RPMI7951 (cell line): ENCODE measurements at regions not wholly inside any gene's neighbourhood (a gene's known extent, or its start where the extent isn't known, plus 50 kb on each side); places are given as distances from the start of the nearest gene placed in this dataset.

ENCODE experiments used
- DNase-seq: peaks from one replicate; pipeline ENCODE4 v3.0.0-alpha.2; 2012; ENCODE audit warnings: low read depth

DNA sequence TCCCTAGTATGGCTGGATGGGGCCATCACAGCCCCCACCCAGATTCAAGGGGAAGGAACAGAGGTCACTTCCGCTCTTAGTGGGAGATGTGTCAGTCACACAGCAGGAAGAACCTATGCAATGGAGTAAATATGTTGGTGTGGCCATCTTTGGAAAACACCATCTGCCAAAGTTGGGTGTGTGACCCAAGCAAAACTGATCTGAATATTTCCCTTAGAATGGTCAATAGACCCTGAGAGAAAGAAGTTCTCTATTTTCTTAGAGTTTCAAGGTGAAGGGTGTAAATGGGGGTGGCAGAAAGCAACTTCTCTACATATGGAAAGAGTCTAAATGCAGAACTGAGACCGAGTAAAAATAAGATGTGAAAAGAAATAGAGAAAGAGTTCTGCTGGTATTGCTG, 212.7 kb downstream of the ESM1 start:
- no peak for DNase-seq

DNA sequence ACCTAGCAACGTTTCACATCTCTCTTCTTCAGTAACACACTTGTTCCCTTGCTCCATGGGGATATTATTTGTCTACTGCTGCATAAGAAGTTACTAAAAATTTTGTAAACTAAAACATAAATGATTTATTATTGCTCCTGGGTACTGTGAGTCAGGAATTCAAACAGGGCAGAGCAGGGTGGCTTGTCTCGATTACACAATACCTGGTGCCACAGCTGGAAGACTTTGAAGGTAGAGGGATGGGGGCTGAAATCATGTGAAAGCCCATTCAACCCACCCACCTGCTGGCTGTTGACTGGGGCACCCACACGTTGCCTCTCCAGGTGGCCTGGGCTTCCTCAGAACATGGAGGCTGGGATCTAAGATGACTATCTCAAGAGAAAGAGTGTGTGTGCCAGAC, 213.2 kb downstream of the ESM1 start:
- no peak for DNase-seq

DNA sequence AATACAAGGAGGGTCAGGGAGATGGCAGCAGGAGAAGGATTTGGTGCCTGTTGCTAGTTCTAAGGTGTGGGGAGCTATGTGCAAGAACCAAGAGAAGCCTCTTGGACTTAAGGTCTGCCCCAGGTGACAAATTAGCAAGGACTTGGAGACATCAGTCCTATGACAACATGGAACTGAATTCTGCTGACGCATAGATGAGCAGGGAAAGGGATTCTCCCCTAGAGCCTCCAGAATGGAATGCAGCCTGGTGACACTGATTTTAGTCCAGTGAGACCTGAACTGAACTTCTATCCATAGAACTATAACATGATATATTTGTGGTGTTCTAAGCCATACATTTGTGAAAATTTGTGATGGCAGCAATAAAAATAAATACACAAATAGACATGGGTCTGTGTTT, 215.6 kb downstream of the ESM1 start:
- DNase-seq: no peak

DNA sequence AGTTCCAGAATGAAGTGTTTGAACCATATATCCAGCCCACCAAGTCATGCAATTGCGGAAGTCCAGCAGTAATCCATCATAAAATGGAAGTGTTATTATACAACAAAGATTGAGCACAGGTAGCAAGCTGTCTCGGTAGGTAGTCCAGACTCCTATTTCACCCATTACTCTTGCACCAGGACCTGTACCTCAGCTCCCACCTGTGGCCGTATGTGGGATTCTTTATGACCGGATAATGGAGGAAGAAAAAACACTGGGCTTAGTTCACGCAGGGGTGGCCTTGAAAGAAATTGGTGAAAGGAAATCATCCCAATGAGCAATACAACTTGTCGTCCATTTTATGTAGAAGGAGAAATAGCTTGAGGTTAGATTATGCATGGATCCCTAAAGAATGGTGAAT, 216.3 kb downstream of the ESM1 start:
- no peak for DNase-seq

DNA sequence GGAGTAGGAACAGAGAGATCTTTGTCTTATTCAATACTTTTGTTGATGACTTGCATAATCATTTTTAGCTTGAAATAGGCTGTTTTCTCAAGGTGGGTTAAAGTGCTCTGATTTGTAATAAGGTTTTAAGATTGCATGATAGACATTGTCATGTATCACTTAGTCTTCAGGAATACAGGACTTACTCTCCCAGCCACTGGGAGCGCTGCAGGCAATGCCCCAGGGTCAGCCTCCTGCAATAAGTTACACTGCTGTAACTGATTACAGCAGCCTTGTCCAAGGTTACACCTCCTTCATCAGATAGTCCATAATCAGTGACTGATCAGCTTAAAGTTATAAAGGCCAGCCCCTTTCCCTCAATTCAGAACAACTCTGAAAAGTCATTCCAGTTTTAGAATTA, 218.6 kb downstream of the ESM1 start:
- DNase-seq: no peak

DNA sequence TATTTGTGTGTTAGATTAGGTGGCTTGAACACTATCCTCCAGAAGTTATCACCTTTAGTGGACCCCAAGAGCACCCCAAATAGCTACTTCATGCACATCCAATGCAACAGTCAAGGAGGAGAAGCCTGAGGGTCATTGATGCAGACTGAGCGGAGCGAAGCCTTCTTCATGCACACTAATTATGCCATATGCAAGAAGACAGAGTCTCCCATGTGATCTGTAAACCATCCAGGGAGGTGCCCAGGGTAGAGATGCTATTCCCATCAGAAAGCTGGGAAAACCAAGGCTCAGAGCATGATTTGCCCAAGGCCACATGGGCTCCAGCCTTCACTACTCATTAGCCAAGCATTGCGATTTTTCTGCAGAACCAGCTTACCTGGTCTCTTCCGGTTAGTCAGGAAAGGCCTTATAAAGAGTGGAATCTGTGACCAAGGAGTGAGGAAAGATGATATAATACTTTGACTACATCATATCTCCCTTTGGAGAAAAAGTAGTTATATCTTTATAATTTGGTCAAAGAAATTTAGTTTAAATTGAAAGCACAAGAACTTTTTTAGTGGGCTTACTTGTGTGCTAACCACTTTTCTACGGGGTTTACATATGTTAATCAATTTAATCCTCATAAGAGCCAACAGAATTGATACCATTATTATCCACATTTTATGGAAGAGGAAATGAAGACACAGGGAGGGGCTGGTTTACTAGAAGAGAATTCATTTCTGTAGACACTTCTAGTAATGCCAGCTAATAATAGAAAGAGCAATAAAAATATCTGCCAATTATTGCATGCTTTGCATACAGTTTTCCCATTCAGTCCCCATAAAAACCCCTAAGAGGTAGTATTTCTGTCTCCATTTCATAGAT, 220.0 kb downstream of the ESM1 start:
- DNase-seq: no peak

DNA sequence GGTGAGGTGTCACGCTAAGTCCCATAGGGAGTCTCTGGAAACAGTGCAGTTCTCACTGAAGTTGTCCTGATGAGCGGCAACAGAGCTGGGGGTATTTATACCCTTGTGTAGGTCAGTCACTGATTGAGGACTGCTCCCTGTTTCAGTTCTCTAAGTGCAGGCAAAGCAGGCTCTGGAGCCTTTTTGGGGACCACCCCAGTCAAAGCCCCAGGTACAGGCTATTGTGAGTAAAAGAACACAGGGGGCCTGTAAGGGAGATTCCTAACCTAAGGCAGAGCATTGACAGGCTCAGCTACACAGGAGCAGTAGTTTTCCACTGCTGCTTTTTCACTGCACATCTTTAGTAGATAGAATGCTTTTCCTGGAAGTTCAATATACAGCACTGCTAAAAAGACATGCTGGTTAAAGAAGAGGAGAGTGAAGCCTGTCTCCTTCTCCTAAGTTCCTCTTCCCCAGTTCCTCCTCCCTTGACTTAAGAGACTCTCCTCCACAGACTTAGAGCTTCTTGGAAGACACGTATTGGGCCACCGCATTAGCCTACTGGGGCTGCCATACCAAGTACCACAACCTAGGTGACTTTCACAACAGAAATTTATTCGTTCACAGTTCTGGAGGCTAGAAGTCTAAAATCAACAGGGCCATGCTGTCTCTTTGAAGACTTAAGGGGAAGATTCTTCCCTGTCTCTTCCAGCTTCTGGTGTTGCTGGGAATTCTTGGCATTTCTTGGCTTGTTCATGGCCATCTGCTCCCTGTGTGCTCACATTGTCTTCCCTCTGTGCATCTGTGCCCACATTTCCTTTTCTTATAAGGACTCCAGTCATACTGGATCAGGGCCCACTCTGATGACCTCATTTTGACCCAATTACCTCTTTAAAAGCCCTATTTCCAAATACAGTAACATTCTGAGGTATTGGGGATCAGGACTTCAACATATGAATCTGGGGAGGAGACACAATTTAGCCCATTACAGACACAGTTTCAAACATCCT, 221.0 kb downstream of the ESM1 start:
- DNase-seq: peak; percentile 40

DNA sequence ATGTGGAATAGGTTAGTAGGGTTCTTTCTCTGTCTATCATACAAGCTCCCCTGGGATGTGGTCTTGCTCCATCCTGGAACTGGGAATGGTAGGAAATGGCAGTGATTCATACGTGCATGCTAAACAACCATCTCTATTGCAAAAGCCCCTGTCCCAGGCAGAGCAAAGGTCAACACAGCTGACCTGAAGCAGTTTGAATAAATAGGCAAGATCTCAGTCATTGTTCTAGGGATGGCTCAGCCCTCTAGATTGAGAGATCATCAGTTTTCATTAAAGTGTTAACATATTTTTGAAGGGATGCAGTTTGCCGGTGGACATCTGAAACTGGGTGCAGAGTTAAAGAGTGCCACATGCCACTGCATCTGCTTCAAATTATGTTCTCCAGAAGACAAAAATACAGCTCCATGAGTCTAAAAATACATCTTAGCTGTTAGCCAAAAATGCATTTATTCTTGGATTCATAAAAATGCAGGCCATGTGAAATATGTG, 224.1 kb downstream of the ESM1 start:
- peak; percentile 82 for DNase-seq

DNA sequence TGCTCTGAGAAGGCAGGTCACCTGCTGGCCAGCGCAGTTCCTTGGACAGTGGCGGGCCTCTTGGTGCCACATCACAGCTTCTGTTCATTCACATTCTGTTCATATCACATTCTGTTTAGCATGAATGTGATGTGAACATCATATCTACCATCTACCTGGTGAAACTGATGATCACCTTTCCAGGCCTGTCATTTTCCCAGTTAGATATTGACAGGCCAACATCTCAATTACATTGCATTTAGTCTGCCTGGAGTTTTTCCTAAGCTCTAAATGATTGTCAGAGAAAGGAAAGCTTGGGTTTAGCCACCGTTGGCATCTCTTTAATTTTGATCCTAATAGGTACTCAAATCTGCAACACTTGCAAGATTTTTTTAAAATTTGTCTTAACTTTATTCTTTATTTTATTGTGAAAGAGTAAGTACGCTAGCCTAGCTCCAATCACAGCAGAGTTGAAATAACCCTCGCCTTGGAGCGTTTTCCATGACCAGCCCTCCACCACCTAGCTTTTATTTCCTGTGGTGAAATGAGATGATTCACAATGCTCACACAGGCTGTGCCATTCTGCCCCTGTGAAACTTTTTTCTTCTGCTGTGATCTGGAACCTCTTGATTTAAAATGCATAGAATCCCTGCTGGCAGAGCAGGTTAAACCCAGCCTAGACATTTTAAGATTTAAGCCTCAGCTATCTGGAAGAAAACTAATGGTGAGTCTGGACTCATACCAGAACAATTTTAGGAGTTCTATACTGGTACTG, 225.0 kb downstream of the ESM1 start:
- peak; percentile 69 for DNase-seq

DNA sequence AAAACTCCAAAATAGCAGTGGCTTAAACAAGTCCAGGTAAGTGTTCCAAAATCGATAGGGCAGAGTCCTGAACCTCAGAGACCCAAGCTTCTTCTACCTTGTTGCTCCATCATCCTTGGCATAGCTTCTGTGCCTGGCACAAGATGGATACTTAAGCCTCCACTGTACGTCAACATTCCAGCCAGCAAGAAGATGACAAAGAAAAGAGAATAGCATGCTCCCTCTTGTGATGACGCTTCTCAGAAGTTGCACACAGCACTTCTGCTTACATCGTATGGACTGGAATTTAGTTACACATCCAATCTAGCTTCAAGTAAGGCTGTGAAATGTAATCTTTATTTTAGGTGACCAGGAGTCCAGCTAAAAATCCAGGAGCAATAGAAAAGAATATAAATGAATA, 227.4 kb downstream of the ESM1 start:
- peak; percentile 15 for DNase-seq

DNA sequence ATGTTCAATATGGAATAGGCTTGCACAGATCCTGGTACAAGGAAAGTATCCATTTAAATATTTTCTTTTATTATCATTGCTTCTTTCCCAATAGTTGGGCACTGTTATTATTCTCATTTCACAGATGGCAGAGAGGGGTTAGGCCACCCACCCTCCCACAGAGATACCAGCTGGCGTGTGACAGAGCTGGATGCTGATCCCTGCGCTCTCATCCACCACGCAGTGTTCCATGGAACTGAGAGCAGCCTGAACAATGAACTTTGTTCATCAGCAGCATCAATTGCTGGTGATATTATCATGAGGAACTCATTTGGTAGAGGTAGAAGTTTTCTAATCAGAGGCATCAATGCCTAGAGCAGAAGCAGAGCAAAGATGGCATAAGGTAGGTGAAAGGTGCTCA, 227.9 kb downstream of the ESM1 start:
- DNase-seq: no peak

DNA sequence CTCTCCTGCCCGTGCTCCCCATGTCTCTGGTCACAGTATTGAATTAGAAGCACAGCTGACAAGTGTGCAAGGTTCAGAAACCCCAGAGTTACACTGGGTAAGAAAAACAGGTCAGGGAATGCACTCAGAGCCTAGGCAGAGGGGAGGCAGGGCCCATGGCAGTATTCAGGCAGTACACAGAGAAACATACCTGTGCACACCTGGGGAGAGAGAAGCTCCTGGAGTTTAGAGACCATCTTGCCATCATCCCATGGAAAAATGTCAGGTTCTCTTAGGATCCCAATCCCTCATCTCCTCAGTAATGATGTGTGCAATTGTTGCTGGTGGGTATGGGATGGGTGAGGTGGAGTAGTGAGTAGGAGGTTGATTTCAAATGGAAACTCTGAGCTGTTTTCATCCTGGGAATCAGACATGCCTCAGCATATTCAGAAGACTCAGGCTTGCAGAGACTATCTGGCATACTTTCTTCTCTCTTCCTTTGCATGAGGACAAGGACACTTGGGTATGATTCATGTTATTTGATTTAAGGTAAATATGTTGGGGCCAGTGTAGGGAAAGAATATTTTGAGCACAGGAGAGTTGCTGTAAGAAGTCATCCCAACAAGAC, 228.5 kb downstream of the ESM1 start:
- DNase-seq: no peak

DNA sequence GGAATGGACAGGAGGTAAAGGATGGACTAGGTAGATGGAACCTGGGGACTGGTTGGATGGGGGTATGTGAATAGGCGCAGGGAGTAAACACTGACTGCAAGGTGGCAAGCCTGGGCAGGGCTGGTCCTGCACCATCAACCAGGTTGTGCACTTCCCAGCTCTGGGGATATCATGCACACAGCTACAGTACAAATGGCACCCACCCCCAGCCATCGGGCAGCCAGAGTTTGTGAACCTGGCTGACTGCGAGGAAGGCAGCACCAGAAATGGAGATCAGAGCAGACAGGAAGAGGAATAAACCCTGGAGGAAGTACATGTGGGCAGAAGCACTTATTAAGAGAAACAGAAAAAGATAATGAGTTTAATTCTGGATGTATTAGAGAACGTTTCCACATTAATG, 229.1 kb downstream of the ESM1 start:
- no peak for DNase-seq

DNA sequence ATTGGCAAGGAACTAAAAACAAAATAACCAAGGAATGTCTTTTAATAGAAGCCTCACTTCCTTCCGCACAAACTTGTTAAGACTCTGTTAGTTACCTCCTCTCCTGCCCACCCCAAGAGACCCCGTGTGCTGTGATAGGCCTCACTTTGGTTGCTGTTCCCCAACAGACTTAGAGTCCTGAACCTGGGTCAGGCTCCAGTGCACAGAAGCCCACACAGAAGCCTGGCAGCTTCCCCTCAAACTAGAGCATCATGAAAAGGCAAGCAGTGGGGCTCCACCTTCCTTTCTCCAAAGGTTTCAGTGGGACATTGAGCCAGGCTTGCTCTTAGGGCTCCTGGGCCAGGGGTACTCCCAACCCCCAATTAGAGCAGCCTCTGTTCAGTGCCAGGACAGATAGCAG, 230.5 kb downstream of the ESM1 start:
- DNase-seq: no peak

DNA sequence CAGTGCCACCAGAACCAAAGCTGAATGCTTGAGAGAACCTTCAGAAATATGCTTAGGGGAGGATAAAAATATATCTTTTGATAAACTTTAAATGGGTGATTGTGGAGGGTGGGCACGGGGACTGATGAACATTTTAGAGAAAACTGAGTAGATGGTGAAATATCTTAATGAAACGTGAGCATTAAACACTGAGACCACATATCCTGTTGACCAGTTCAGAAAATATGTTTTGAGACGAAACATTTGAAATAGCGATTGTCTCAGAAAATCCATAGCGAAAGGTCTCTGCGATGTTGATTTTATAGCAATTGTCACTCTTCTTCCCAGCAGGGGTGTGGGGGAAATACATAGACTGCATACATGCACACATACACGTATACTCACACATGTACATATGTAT, 231.0 kb downstream of the ESM1 start:
- no peak for DNase-seq

DNA sequence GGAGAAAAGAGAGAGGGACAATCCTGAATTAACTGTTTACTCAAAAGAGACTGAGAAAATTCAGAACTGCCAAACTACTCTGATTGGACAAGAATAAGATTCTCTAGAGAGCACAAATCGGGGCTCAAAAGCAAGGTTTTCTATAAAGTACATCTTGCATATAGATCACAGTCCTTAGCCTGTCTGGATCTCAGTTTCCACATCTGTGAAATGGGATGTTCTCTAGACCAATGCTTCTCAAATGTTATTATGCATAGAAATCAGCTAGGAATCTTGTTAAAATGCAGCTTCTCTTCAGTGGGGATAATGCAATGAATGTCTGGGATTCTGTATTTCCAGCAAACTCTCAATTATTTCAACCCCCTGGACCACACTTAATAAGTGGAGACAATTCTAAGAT, 231.6 kb downstream of the ESM1 start:
- DNase-seq: no peak

DNA sequence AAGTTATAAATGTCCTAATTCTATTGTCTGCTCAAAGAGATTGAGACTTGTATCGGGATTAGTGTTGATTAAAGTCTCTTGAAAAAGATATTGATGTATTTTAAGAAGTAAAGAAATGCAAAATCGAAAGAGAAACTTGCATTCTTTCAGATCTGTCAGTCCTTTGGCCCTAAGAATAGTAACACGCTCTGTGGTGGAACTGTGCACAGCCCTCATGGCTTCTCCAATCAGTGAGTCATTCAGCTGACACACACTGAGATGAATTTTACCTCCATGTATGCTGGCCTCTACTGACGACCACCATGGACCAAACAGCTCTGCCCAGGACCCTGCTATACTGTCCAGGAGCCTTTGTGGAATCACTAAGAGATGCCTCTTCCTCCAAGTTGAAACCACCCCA, 232.4 kb downstream of the ESM1 start:
- peak; percentile 56 for DNase-seq

DNA sequence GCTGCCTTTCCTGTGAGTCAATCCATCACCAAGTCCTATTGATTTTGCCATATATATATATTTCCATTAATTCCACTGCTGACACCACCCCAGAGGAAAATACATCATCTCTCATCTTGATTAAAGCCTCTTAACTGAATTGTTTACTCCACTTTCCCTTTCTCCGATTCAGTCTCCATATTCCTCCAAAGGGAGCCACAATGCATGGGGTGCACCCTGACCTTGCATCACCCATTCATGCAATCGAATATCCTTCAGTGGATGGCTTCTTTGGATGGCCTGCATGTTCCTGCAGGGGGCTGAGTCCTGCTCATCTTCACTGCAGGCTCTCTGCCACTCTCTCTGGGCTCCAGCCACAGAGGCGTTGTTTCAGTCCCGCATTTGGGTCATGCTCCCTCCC, 231.0 kb downstream of the SNX18 start:
- no peak for DNase-seq

DNA sequence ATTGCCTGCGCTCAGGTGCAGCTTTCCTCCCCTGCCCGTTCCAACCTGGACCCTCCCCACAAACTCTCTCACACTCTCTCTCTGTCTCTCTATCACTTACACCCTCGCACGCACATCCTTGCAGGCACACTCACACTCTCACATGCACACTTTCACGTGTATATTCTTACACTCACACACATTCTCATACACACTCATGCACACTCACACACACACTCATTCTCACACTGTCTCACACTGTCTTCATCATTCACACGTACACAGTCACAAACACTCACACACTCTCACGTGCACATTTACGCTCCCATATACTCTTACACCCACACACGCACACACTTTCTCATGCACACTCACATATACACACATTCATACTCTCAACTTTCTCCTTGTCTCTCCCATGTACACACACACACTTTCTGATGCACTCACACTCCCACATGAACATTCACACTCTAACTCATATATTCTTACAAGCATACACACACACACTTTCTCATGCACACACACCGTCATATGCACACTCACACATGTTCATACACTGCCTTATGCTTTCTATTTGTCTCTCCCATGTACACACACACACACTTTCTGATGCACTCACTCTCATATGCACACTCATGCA, 229.3 kb downstream of the SNX18 start:
- DNase-seq: no peak

DNA sequence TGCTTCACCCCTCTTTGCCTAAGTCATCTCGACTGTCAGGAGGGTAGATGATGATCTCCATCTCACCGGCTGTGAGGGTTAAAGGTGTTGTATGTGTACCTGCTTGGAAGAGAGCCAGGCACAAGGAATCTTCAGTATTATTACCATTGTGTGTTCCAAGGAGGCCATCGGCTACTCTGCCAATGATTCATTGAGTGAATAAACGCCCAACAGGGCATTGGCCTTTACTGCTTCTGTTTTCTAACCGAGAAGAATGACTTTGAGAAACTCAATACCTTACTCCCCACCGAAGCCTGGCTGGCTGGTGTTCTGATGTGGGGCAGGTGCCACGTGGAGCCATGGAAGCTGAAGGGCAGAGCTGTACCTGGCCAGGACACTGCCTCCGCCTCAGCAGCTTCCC, 228.8 kb downstream of the SNX18 start:
- DNase-seq: no peak

DNA sequence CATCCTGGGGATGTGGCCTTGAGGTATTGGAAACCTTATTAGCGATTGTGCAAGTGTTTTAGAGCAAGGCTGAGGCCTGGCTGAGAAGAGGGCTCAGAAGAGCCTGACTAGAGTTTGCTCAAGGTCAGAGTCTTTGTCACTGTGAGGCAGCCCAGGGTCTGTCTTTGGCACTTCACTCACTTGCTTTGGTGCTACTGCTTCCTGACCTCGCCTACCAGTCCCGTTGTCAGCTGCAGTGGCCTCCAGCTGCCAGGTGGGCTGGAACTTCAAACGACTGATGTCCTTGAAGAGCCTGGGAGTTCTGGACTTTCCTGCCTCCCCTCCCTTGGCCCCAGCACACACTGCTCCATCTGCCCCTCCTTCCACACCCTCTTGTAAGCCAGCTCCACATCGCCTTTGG, 228.0 kb downstream of the SNX18 start:
- DNase-seq: no peak
